ENCODE measurements at regions not wholly inside any gene's neighbourhood (a gene's known extent, or its start where the extent isn't known, plus 50 kb on each side); places are given as distances from the start of the nearest gene placed in this dataset.

GRCh38 chr10:131844529-131845084 lies 56.2 kb upstream of the PPP2R2D start:
- no peak for DNase-seq

- no peak for DNase-seq
Measured at GRCh38 chr10:131845505-131846239, 55.1 kb upstream of the PPP2R2D start.

- DNase-seq: no peak
Measured at GRCh38 chr10:131846240-131847101, 54.3 kb upstream of the PPP2R2D start.

- no peak for DNase-seq
Measured at GRCh38 chr10:131847241-131847783, 53.5 kb upstream of the PPP2R2D start.

GRCh38 chr10:131848296-131848695 lies 52.5 kb upstream of the PPP2R2D start:
- DNase-seq: no peak

GRCh38 chr10:131848741-131849590 lies 51.8 kb upstream of the PPP2R2D start:
- DNase-seq: no peak

GRCh38 chr10:131849591-131850382 lies 51.0 kb upstream of the PPP2R2D start:
- DNase-seq: no peak

- no peak for DNase-seq
Measured at GRCh38 chr10:131850383-131850870, 50.4 kb upstream of the PPP2R2D start.

Data from stimulated activated CD4-positive, alpha-beta T cell treated with anti-CD3 and anti-CD28 coated beads, Interleukin-4, amount 100 ng/mL, for 1 hour (primary cell).